HepG2 (cell line): ENCODE measurements at regions not wholly inside any gene's neighbourhood (a gene's known extent, or its start where the extent isn't known, plus 50 kb on each side); places are given as distances from the start of the nearest gene placed in this dataset.

Experiments used
- BHLHE40 ChIP-seq: IDR thresholded peaks from 2 replicates; pipeline ENCODE4 v1.6.1; 2011; ENCODE audit warnings: low read length, improper control_type of control experiment
- ESRRA ChIP-seq: sonication (generic); formaldehyde crosslinking; IDR thresholded peaks from 2 replicates; pipeline ENCODE4 v1.5.1; 2020; ENCODE audit warnings: mild to moderate bottlenecking, low read depth, missing genetic modification reagents
- NCOA1 ChIP-seq: sonication (generic); formaldehyde crosslinking; IDR thresholded peaks from 2 replicates; pipeline ENCODE4 v1.9.0; 2021; ENCODE audit warnings: missing genetic modification reagents
- NR1H2 ChIP-seq: sonication (generic); formaldehyde crosslinking; IDR thresholded peaks from 2 replicates; pipeline ENCODE4 v1.8.1; 2022; ENCODE audit warnings: low read depth, missing genetic modification reagents, borderline replicate concordance
- ZNF24 ChIP-seq: fragments of 450-650 bp; IDR thresholded peaks from 2 replicates; pipeline ENCODE4 v1.6.1; 2017; ENCODE audit warnings: antibody characterized with exemption, mild to moderate bottlenecking
- ZNF350 ChIP-seq: sonication (generic); formaldehyde crosslinking; IDR thresholded peaks from 2 replicates; pipeline ENCODE4 v1.4.0; 2020; ENCODE audit warnings: mild to moderate bottlenecking, low read depth, missing genetic modification reagents, borderline replicate concordance
- TF ChIP-seq, protein P1 (sequence below): sonication (generic); formaldehyde crosslinking; IDR thresholded peaks from 2 replicates; pipeline ENCODE4 v1.5.0; 2020; ENCODE audit warnings: mild to moderate bottlenecking, missing genetic modification reagents, moderate library complexity
- TF ChIP-seq, protein P2 (sequence below): sonication (generic); formaldehyde crosslinking; IDR thresholded peaks from 2 replicates; pipeline ENCODE4 v1.8.0; 2022; ENCODE audit warnings: mild to moderate bottlenecking, missing genetic modification reagents, moderate library complexity

DNA sequence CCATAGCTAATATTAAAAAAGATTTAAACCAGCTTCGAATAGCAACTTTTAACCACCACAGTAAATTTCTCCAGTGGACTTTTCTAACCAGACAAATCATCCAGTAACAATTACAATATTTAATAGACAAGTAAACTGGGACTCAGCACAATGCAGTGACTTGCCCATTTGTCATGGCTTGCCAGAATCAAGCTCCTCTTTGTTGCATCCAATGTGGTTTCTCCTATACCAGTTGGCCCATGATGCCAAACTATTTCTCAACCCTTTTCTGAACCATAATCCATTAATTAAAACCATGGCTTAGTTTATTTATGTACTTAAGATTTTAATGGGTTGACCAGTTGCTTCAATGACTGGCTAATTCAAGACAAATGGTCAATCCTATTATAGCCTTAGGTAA lies 64.4 kb downstream of the DIO2 start:
- TF ChIP-seq, protein P1, sequence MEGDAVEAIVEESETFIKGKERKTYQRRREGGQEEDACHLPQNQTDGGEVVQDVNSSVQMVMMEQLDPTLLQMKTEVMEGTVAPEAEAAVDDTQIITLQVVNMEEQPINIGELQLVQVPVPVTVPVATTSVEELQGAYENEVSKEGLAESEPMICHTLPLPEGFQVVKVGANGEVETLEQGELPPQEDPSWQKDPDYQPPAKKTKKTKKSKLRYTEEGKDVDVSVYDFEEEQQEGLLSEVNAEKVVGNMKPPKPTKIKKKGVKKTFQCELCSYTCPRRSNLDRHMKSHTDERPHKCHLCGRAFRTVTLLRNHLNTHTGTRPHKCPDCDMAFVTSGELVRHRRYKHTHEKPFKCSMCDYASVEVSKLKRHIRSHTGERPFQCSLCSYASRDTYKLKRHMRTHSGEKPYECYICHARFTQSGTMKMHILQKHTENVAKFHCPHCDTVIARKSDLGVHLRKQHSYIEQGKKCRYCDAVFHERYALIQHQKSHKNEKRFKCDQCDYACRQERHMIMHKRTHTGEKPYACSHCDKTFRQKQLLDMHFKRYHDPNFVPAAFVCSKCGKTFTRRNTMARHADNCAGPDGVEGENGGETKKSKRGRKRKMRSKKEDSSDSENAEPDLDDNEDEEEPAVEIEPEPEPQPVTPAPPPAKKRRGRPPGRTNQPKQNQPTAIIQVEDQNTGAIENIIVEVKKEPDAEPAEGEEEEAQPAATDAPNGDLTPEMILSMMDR (CRISPR knock-in tag): no peak
- TF ChIP-seq ZNF24 (no peak), ZNF350 (CRISPR knock-in tag) (no peak), BHLHE40 (no peak), ESRRA (no peak), NCOA1 (CRISPR knock-in tag) (no peak), NR1H2 (CRISPR knock-in tag) (no peak)
- TF ChIP-seq, protein P2, sequence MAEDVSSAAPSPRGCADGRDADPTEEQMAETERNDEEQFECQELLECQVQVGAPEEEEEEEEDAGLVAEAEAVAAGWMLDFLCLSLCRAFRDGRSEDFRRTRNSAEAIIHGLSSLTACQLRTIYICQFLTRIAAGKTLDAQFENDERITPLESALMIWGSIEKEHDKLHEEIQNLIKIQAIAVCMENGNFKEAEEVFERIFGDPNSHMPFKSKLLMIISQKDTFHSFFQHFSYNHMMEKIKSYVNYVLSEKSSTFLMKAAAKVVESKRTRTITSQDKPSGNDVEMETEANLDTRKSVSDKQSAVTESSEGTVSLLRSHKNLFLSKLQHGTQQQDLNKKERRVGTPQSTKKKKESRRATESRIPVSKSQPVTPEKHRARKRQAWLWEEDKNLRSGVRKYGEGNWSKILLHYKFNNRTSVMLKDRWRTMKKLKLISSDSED (CRISPR knock-in tag): no peak
